HG02588 (cell line): ENCODE measurements at regions not wholly inside any gene's neighbourhood (a gene's known extent, or its start where the extent isn't known, plus 50 kb on each side); places are given as distances from the start of the nearest gene placed in this dataset.
"Not testable (repeated sequence)": the region's sequence is repeated elsewhere in the genome, so short reads cannot be mapped to it uniquely, and the experiment has no call there.

ENCODE experiments used
- ATAC-seq: cut with Tn5 transposase; IDR thresholded peaks from one replicate; pipeline ENCODE4 v1.9.1; 2021; ENCODE audit warnings: mild to moderate bottlenecking, moderate library complexity; ENCODE audit not compliant: unreplicated experiment

DNA sequence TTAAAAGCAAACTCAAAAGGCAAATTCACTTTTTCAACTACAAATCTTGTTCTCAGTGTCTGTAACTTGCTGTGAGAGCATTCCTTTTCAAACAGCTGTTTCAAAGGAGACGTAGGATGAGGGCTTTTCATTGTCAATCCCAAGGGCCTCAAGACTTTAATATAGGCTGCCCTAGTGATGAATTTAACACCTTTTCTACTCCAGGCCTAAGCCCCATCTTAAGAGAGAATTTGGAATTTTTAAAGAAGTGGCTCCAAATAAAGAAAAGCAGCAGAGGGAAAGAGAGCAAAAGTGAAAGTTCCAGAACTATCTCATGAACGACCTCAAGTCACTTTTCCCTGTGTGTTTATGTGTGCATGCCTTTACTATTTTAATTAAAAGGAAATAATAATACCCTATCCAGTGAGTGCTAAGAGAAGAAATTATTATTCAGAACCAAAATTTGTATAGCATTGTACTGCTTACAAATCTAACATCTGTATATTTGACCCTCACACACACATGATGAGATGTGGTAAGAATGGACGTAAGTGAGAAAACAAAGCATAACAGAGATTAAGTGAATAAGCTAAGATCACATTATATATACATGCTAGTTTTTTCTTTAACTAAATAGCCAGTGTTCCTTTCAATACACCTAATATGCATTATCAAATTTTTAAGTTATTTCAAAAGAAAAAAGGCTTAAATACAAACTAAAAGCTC lies 196.4 kb downstream of the VGLL3 start:
- no peak for ATAC-seq

DNA sequence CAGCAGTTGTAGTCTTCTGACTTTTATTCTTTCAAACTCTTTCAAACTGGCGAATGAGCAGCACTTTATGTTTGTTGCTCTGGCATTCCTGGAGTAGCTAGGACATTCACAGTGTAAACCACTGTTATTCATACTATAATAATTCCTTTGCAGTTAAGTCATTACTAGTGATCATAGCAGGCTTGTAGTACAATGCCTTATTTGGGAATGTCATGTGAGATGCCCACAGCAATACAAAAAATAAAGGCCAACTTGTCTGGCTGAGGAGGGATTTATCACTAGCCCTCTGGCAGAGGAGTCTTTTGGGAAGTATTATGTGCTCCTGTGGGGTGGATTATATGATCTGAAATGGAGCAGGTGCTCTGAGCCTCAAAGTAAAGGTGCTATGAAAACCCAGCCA lies 197.2 kb downstream of the VGLL3 start:
- ATAC-seq, result no peak

DNA sequence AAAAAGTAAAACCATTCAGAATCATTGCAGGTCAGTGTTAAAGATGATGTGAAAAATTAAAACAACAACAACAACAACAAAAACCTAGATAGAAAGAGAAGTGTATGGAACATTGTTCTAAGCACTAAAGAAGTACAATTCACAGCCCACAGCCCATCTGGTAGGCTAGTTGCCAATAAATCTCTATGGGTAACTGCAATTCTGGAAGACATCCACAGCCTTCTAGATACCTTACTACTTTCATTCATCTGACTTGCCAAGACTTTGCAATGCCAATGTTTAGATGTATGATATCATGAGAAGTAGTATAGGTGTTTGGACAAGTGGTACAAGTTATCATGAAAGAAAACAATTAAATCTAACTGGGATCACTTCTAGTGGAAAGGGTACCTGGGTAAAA lies 198.6 kb downstream of the VGLL3 start:
- no peak for ATAC-seq

DNA sequence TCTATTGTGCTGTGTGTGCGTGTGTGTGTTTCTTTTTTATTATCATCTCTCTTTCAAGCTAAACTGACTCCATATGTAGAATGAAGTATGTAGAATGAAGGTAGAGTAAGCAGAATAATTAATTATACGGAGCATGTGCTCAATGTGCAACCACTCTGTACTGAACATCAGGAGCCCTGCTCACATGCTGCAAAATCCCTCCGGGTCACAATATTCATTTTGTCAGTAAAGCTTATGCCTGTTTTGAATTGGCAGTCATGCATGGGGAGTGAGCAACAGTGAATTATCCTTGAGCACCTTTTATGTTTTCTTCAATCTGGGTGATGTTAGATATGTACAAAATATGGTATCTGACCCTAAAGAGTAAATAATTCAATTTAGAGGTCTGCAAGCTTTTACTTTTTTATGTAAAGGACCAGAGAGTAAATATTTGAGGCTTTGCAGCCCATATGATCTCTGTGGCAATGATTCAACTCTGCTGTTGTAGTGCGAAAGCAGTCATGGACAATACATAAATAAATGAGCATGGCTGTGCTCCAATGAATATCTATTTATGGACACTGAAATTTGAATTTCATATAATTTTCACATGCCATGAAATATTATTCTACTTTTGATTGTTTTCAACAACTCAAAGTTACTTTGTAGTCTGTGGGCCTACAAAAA lies 199.9 kb downstream of the VGLL3 start:
- ATAC-seq, result no peak

DNA sequence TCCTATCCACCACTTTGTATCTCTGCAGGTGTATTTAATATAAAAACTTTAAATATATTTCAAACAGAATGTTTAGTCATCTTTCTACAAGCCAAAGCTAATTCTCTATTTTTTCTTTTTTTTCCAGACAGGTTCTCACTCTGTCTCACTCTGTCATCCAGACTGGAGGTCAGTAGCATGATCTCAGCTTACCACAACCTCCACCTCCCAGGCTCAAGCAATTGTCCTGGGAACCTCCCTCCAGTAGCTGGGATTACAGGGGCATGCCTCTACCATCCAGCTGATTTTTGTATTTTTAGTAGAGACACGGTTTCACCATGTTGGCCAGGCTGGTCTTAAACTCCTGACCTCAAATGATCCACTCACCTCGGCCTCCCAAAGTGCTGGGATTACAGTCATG lies 202.6 kb downstream of the VGLL3 start:
- no peak for ATAC-seq

DNA sequence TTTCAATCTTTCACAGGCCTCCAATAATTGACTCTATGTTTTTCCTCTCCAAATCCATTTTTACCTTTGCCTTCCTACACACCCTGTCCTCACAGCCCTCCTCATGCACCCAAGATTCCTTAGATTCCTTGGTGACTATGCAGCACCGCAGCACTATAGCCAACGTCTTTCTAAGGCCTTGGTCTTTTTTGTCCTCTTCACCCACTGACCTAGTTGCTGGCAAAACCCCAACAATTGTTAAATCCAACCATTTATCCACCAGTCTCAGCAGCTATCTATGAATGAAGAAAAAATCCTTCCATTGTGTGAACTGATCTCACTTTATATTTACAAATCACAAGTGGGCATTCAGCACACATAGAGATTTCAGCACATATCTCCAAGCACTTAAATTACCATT lies 203.9 kb downstream of the VGLL3 start:
- ATAC-seq, result no peak

DNA sequence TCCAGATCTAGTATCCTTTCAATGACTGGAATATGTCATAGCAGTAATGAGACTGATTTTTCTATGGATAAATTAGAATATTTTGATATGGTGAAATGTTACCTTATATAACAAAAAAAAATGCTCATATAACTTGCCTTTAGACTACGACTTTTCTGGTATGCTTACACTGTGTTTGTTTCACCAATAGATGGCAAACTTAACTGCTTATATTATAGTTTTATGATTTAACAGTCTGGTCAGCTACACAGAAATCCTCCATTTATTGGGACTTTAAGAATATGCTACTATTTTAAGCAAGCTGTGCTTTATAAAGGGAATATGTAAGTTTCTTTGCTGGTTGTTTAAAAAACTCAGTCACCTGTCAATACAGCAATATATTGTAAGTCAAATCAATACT lies 205.6 kb downstream of the VGLL3 start:
- no peak for ATAC-seq

DNA sequence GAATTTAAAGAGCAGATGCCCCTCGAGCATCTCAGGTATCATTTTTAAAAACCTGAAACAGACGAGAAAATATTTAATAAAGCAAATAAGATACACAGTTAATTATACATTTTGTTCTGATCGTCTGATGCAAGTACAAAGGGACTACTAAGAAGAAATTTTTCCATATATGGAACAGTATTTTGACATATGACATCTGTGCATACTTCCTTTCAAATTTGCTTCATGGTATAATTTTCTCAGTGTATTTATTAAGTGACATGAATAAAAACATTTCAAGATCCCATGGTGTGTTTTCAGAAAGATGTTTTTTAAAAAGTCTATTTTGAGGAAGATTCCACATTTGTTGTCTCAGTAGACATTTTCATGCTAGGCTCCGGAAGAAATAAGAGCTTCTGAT lies 208.1 kb downstream of the VGLL3 start:
- no peak for ATAC-seq

DNA sequence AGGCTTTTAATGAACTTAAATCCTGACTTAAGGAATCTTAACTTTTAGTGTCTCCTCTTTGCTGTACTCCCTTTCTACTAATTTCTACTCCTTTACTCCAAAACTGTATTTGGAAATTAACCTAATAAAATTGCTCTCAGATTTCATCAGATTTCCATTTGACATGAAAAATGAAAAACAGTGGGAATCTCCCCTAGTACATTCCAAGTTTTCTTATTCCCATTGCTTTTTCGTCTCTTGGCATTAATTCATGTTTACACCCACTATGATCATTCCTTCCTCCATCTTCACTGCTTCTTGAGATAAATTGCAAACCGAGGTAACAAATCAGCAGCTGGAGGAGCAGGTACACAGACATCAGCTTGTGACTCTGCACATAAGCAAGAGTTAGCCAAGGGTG lies 208.7 kb downstream of the VGLL3 start:
- no peak for ATAC-seq

DNA sequence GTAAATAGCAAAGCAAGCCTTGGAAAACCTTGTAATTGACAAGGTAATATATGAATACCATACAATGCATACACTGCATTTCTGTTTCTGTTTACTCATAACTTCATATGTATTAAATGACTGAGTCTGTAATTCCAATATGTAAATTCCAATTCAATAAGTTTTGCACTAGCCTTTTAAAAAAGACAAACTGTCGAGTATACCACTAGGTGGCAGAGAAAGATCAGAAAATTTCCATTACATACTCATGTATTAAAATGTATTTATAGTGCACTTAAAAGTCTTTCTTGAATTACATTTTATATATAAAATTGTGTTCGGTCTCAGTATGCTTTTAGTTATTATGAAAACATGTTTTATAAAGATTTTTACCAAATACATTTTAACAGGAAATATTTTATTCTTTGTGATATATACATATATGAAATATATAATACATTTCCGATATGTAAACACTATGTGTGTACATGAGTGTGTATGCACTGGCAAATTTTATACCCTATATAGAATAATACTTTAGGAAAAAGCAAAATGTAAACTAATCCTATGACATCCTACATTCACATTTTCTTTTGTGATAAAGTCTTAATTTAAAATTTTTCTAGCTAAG lies 216.8 kb downstream of the VGLL3 start:
- no peak for ATAC-seq

DNA sequence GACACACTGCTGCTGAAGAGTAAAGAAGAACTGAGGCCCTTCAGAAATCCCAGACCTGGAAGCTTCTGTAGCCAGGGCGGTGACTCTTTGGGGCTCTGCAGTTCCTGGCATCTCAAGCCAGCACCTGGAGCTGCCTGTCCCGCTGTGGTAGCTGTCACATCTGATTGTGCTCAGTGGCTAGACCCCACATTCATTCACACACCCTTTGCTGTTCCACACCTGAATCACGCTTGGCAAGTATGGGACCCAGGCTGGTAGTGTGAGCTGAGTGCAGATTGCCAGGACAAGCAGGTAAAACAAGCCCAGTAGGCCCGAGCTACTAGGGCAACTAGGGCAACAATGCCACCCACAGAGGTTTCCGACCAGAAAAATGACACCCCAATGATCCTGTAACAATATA lies 218.2 kb downstream of the VGLL3 start:
- no peak for ATAC-seq

DNA sequence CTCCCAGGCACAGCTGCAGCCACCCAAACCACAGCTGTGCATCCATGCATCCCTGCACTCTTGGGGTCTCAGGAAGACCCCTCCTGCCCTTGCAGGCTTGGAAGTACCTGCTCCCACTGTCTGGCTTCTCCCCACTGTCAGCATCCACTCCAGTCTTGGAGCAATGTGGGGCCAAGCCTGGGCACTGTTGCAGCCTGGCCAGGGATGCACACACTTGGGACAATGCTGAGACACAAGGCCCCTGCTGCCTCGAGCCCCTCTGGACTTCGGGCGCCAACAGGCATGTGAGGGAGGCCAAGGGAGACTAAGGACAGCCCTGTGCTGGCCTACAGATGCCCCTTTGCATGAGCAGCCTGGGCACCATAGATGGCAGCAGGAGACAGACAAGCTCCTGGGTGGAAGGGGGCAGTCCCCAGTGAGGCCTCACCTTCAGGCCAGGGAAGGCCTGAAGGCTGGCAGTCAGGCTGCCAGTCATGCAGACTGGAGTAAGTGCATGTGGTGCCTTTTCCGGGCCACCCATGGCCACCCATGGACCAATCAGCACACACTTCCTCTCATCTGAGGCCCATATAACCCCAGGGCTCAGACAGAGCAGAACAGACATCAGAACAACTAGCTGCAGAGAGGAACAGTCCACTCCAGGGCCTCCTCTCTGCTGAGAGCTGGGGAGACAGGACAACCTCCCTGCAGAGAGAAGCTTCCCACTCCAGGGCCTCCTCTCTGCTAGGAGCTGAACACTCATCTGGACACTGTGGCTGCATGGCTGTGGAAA lies 219.0 kb downstream of the VGLL3 start:
- no peak for ATAC-seq

DNA sequence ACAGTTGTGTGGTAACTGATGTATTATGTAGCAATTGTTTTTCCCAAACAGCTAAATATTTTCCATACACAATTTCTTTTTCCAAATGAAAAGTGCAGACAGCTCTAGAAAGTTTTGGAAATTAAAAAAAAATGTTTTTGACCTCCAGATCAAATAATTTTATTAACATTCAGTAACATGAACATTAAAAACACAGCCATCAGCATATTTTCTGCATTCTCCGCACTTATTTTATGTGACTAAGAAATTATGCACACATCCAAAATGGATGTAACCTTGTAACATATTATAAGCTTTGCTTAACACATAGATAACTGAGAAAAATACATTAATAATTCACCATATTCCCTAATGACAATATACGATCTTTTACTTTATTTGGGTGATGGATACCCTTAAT lies 224.6 kb downstream of the VGLL3 start:
- no peak for ATAC-seq

DNA sequence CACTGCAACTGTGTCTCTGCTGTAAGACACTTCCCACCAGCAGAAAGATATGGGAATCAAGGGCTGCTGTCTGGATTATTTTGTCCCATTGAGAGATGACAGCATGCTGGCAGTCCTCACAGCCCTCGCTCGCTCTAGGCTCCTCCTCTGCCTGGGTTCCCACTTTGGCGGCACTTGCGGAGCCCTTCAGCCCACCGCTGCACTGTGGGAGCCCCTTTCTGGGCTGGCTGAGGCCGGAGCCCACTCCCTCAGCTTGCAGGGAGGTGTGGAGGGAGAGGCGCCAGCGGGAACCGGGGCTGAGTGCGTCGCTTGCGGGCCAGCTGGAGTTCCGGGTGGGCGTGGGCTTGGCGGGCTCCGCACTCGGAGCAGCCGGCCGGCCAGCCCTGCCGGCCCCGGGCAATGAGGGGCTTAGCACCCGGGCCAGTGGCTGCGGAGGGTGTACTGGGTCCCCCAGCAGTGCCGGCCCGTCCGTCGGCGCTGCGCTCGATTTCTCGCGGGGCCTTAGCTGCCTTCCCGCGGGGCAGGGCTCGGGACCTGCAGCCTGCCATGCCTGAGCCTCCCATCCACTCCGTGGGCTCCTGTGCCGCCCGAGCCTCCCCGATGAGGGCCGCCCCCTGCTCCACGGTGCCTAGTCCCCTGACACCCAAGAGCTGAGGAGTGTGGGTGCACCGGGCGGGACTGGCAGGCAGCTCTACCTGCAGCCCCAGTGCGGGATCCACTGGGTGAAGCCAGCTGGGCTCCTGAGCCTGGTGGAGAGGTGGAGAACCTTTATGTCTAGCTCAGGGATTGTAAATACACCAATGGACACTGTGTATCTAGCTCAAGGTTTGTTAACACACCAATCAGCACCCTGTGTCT lies 233.4 kb downstream of the VGLL3 start:
- ATAC-seq, result not testable (repeated sequence)

DNA sequence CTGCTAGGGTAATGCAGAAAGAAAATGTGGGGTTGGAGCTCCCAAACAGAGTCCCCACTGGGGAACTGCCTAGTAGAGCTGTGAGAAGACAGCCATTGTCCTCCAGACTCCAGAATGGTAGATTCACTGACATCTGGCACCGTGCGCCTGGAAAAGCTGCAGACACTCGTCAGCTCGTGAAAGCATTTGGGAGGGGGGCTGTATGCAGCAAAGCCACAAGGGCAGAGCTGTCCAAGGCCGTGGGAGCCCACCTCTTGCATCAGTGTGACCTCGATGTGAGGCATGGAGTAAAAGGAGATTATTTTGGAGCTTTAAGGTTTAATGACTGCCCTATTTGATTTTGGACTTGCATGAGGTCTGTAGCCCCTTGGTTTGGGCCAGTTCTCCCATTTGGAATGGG lies 242.9 kb downstream of the VGLL3 start:
- no peak for ATAC-seq

DNA sequence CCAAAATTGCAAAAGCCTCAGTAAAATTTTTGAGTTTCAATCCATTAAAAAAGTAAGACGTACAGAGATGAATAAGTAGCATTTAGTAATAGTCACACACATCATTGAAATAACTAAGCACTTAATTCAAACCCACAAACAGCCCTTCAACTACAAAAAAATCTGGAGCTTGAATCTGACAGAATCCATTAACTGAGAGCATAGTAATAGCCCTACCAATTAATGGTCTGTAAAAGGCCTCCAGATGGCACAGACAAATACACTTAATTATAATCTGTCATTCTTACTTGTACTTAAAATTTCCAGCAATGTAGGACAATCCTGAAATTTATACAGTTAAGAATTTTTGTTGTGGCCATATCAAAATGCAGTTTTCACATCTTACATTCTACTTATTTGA lies 246.9 kb downstream of the VGLL3 start:
- ATAC-seq, result no peak

DNA sequence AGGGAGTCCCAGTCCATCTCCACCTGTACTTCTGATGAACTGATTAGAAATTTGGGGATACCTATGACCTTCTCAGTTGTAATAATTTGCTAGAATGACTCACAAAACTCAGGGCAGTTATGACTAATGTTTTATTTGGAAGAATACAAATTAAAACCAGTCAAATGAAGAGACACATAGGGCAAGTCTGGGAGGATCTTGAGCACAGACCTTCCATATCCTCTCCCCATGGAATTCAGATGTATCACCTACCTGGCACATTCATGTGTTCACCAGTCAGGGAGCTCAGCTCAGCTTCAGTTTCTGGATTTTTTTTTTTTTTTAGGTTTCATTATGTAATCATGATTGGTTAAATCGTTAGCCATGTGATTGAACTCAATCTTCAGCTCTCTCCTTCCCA lies 247.7 kb downstream of the VGLL3 start:
- no peak for ATAC-seq

DNA sequence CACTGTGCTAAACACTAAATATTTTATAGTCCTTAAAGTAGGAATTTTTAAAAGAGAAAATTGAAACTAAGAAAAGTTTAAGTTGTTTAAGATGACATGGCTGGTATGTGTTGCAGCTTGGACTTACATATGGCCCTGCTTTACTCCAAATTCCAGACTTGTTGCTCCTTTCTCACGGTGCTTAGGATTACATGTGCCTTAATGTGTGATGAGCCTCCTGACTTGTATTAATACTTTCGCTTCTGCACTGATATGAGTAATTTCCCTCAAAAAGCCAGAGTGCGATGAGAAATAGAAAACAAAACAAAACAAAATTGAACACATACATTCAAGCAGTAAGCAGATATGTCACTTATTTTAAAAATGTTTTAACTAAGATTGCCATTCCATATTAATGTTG lies 250.2 kb downstream of the VGLL3 start:
- ATAC-seq, result no peak

DNA sequence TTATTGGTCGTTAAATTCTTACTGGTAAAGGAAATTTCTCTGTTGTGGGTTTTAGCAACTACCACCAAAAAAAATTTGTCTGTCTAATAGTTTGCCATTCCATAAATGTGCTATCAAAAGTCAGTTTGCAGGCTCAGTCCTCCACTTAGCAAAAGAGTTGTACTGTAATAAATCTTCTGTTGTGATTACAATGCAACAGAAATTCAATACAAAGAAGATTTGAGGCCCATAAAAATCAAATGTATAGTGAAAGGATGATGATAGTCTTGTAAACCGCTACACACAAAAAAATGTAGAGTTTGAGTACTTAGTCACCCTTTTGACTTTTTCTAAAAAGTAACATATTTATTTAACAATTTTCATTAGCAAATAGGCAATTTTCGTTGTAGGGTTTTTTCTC lies 251.7 kb downstream of the VGLL3 start:
- no peak for ATAC-seq

DNA sequence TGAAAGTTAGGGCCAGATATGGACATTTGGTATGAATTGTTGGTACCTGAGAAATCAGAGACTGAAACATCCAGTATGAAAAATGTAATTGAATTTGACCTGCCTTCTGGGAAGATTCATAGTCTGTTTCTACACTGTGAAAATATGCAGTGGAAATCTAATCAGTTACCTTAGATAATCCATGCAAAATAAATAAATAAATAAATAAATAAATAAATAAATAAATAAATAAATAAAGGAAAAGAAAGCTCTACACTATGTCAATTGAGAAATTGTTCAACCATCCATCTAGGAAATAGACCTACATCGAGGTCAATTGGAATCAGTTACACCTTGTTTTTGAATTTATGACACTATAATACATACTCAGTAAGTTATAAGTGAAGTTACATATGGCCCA lies 252.3 kb downstream of the VGLL3 start:
- no peak for ATAC-seq

DNA sequence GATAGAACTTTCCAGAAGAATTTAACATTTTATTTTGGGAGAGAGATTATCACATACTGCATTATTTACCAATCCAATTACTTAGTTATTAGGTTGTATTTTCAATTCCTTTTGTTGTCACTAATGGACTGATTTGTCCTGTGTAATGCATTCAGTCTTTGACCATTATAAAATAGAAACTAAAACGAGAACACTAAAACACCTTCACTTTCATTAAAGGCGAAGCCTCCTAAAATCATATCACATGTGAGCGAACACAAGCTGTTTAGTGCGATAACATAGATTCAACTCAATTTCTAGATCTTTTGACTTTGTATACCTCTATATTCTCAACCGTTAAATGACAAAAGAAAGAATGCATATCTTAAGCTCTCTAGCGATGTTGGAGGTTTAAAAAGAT lies 253.4 kb downstream of the VGLL3 start:
- no peak for ATAC-seq
